ENCODE measurements at regions not wholly inside any gene's neighbourhood (a gene's known extent, or its start where the extent isn't known, plus 50 kb on each side); places are given as distances from the start of the nearest gene placed in this dataset.

GRCh38 chr3:64939309-64939708 is 251.5 kb upstream of the ADAMTS9 start:
- no peak for DNase-seq

DNA sequence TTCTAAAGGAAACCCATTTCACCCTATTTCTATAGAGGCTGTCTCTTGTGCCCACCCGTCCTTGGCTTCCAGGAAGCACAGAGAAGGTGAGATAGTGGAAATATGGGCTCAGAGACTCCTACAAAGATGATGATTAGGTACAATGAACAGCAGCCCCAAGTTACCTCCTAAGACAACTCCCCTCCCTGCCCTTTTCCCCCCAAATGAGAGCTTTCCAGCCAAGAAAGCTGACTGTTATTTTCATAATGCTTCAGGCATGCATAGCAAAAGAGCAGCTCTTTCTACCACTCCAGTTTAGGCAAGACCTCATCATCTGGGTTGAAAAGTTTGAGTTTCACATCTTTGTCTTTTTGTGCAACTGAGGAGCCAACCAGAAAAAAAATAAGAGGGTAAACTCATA is 248.8 kb upstream of the ADAMTS9 start:
- DNase-seq: no peak

DNA sequence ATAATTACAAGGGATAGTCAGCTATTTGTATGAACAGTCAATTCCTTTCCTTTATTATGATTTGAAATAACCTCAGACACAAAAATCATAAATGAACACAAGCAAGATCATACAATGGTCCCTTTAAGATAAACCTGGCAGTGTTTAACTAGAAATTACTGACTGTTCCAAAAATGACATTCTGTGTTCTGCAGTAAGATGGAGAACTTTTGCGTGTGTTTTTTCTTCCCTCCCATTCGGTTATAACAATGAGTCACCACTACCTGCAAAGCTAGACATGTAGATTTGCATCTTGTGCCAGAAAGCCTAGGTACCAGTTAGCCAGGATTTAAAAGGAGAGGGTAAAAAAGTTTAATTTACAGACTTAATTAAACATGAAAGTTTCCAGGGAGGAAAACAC is 248.2 kb upstream of the ADAMTS9 start:
- no peak for DNase-seq

DNA sequence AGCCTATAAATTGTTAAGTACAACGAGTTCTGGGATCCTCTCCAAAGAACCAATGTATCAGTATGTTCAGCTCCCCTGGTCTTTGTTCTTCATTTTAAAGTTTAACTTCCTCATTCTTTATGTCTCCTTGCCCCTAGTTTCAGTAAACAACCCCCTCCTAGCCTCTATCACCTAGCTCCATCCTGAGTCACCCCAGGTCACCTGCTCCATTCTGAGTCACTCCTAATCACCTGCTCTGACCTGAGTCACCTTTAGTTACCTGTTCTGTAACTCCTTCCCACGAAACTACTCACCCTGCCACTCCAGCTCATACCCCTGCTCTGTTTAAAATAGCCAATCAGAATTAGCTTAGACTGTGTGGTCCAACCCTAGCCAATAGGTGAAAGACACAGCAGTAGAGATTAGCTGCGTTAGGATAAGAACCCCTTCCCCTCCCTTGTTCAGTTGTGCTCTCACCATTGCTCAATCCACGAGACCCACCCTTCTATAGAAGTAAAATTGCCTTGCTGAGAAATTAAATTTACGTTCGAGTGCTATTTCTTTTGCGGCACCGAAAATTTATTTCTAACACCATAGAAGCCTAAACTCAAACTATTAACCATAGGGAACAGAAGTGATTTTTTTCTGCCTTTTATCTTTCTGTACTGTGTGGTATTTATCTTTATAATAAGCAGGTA is 245.0 kb upstream of the ADAMTS9 start:
- DNase-seq: no peak

GRCh38 chr3:64932016-64932518 is 244.3 kb upstream of the ADAMTS9 start:
- DNase-seq: no peak

GRCh38 chr3:64930891-64931290 is 243.1 kb upstream of the ADAMTS9 start:
- DNase-seq: no peak

DNA sequence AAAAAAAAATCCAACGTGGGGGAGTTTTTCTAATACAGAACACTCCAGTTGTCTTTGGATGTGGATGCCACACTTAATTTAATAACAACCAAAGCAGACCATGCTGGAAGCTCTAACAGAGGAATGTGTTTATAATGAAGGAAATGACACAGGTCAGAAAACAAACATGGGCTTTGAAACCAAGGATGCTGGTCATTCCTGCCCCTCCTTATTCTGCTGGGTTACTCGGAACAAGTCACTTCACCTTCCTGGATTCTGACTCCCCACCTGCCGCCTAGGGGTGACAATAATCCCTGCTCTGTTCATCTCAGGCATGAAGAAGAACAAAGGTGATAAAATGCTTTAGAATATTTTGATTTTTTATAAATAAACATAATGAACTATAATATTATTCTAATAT is 240.9 kb upstream of the ADAMTS9 start:
- DNase-seq: no peak

DNA sequence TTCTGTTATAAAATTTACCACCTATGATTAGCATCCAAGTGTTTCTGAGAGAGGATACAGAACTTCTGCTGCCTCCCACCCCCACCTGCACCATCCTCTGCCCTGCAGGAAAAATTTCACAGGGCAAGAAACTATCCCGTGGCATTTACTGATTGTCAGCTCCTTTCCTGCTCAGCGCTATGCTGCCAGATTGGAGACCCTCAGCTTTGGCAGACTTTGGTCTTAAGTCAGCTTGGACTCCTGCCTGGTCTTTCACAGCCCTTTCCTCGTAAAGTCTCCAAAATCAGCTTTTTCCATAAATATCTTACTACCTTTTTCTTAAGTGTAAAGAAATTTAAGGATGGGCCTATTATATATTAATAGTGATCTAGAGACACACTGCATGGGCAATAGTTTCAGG is 239.9 kb upstream of the ADAMTS9 start:
- DNase-seq: no peak

- DNase-seq: no peak
Measured at GRCh38 chr3:64925575-64925974, 237.8 kb upstream of the ADAMTS9 start.

- no peak for DNase-seq
Measured at GRCh38 chr3:64924961-64925360, 237.2 kb upstream of the ADAMTS9 start.

DNA sequence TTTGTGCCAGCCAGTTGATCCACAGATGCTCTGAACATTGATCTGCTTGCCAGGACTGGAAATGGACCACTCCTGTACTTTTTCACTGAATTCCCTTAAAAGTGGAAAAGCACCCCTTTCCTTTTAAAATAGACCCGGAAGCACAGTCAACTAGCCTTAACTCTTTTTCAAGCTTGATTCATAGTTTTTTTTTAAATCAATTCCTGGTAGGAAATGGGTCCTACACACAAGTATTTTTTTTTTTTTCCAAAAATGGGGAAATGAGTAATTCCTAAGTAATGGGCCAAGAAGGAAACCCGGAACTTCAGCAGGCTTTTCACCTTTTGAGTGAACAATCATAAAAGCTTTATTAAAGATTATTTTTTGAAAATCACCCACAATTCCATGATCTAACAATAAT is 234.4 kb upstream of the ADAMTS9 start:
- no peak for DNase-seq

- DNase-seq: no peak
Measured at GRCh38 chr3:64921281-64922065, 233.7 kb upstream of the ADAMTS9 start.

- DNase-seq: no peak
Measured at GRCh38 chr3:64919934-64920333, 232.1 kb upstream of the ADAMTS9 start.

DNA sequence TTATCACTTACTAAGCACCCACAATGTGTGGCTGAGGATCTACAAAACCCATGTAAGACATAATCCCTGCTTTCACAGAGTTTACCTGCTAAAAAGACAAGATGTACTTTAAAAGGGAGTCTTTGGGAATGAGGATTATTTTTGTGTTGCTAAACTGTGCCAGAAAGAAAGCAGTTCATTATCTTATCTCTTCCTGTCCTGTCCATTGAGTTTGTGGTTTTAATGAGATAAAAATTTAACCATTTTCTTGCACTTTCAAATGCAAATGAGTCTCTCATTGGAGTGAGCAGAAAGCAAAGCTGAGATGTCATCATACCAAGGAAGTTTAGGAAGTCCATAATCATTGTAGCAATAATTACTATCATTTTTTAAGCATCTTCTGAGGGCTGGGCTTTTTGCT is 231.2 kb upstream of the ADAMTS9 start:
- no peak for DNase-seq

GRCh38 chr3:64917914-64918453 is 230.2 kb upstream of the ADAMTS9 start:
- DNase-seq: no peak

GRCh38 chr3:64916937-64917336 is 229.1 kb upstream of the ADAMTS9 start:
- DNase-seq: no peak

GRCh38 chr3:64916192-64916798 is 228.5 kb upstream of the ADAMTS9 start:
- DNase-seq: no peak

DNA sequence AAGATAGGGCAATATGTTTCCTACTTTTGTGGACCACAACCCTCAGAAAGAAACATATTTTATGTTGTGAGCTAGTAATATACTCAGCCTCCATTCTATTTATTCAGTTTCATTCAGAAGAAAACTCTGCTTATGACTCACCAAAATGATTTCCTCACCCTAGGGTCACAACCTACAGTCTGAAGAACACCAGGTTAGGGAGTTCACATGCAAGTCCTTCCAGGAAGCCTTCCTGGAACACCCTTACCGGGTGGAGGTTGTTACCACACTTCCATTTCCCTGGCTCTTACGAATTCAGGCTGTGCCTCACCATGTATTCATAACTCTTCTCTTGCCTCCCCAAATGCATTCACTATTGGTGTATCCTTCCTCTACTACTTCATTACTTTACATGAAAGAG is 228.0 kb upstream of the ADAMTS9 start:
- DNase-seq: no peak

DNA sequence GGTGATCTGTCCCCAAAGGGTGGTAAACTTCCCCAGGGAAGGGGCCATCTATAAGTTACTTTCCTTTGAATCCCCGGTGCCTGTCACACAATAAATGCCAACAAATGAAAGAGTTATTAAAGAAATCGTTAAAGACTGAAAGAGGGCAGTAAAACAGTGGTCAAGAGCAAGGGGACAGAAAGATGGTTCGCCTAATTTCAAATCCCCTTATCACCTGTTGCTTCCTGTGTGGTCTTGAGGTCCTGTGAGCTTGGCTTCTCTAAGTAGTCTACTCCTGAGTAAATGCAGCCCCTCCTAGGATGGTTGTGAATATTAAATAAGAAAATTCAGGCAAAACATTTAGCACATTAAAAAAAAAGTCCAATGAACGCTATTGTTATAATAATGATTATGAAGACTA is 225.7 kb upstream of the ADAMTS9 start:
- DNase-seq: no peak

DNA sequence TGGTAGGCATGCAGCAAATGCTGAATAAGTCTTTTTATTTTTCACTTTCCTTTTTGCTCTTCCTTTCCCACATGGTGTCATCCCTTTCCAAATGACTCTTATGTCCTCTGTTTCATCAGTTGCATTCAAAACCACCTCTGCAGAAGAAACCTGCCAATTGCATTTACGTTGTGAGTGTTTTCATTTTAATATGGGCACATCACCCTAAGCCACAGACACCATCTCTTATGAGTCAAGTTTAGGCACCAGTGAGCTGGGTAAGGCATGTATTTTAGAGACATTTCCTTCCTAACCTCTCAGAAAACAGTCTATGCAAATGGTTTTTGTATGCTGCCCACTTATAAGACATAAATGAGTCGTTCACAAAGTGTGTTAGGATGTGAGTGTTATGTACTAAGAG is 223.3 kb upstream of the ADAMTS9 start:
- no peak for DNase-seq

DNA sequence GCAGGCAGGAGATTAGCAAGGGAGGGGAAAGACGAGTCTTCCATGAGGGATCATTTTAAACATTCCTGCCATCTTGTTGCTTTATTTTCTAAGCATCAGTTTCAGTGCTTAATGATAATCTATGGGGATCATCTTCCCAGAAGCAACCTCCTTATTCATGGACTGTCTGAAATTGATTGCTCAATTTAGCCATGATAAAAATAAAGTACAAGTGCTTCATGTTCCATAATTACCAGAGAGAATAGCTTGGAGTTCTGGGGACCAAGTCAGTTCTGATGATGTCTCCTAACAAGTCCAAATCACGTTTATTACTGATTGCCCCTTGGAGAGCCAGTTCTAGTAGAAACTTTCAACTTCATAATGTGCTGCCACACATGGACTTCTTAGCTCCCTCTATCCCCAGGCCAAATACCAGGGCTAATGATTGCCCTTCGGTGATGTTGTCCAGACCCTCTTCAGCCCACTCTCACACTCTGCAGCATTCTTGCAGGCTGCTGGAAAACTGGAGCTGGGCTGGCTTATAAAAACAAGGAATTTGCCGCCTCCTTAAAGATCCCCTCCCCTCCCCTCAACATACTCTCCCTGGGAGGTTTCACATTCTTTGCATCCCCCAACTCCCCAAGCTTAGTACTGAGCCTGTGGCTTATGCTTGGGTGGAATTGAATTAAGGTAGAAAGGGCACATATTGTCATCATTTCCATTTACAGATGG is 222.1 kb upstream of the ADAMTS9 start:
- DNase-seq: no peak

DNA sequence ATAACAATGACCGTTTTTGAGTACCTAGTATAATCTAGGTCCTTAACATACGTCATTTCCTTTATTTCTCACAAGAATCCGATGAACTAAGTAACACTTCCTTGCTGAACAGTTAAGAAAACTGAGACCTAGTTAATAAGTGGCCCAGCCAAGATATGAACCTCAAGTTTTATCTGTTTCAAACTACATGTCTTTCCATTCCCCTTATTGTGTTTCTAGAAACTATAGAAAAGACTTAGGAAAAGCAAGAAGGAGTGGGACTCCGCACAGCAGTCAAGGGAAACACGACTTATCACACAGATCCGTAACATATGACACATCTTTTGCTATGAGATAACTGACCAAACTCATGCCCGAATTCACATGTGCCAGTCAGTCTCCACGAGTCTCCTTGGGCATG is 221.2 kb upstream of the ADAMTS9 start:
- no peak for DNase-seq

DNA sequence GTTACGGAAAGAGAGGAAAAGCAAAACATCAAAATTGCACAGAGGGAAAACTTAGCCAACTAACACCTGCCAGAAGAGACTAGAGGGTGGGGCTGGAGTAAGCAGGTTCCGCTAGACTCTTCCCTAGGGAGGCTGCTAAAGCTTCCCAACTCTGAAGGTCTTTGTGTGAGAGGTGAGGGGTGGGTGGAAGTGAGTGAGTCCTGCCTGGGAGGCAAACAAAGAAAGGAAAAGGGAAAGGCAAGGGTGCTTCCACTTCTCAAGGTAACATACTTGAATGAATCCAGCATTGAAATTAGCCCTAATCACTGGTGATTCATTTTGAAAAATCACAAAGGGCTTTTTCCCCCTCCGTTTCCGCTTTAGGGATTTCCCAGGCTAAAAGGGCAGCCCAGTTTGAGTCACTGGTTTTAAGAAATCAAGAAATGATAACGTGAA is 220.5 kb upstream of the ADAMTS9 start:
- no peak for DNase-seq

Data from DMS79 (cell line).